Small intestine (tissue), 7 donors: ENCODE measurements at regions not wholly inside any gene's neighbourhood (a gene's known extent, or its start where the extent isn't known, plus 50 kb on each side); places are given as distances from the start of the nearest gene placed in this dataset.

Experiments
- DNase-seq, 2 donors: peaks; one replicate each; pipeline versions ENCODE4 v3.0.0 to v3.0.0-alpha.2; 2013
- FAIRE-seq: peaks from 2 replicates; lab custom pipeline; 2012; peaks lifted over from hg19 to GRCh38; lab: Jason Lieb, UNC
- H3K27ac ChIP-seq, 3 donors: one replicate each; pipeline ENCODE4 v1.5.1; 2013; ENCODE audit warnings: low read length in 2 of 3, mild to moderate bottlenecking in 2 of 3, control low read depth in 1 of 3, inconsistent platforms in 1 of 3, low read depth in 1 of 3, moderate library complexity in 1 of 3
- H3K27me3 ChIP-seq, 3 donors: one replicate each; pipeline ENCODE4 v1.6.1; 2013; ENCODE audit warnings: low read length in 3 of 3, inconsistent platforms in 1 of 3; ENCODE audit not compliant: control insufficient read depth in 3 of 3, insufficient read depth in 3 of 3
- H3K36me3 ChIP-seq, 3 donors: one replicate each; pipeline ENCODE4 v1.6.1; 2013; ENCODE audit warnings: low read length in 3 of 3, inconsistent platforms in 1 of 3, low read depth in 1 of 3, mild to moderate bottlenecking in 1 of 3, moderate library complexity in 1 of 3; ENCODE audit not compliant: control insufficient read depth in 3 of 3, insufficient read depth in 2 of 3
- H3K4me1 ChIP-seq, 3 donors: one replicate each; pipeline ENCODE4 v1.6.1; 2013; ENCODE audit warnings: low read length in 2 of 3, inconsistent platforms in 1 of 3, low read depth in 1 of 3, mild to moderate bottlenecking in 1 of 3, moderate library complexity in 1 of 3; ENCODE audit not compliant: control insufficient read depth in 3 of 3, insufficient read depth in 2 of 3
- H3K4me3 ChIP-seq, 3 donors: one replicate each; pipeline ENCODE4 v1.5.1; 2013; ENCODE audit warnings: low read length in 3 of 3, control low read depth in 1 of 3, inconsistent platforms in 1 of 3, low read depth in 1 of 3, mild to moderate bottlenecking in 1 of 3, moderate library complexity in 1 of 3
- H3K9me3 ChIP-seq, 2 donors: one replicate each; pipeline ENCODE4 v1.6.1; 2013; ENCODE audit warnings: low read depth in 1 of 2, low read length in 1 of 2; ENCODE audit not compliant: control insufficient read depth in 2 of 2, insufficient read depth in 1 of 2
- WGBS, 3 donors: extraction: QIAGEN DNeasy Blood & Tissue Kit; methylation state at CpG; one replicate each; pipeline ENCODE4 v1.1.7; 2013; 5-methylcytosine and 5-hydroxymethylcytosine counted together
- donor health status: healthy with polysubstance abuse.
- donor health status: control.
- donor health status: control.
- donor health status: Bipolar disorder and iron deficiency.
- donor health status: healthy.

DNA sequence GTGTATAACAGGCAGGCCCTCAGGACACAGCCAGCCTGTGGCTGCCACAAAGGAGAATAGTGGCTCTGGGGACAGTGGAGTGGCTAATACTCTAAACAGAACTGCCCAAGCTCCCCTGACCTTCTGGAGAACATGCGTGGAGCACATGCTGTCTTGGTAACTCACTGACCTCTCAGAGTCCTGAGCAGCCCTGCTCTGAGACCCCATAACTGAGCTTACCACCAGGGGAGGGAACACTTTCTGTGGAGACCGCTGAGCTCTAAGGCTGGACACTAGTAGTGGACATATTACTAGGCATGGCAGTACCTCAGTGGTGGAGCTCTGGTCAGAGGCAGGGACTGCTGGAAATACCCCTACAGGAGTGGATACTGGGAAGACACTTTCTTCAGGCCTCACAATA lies 60.2 kb upstream of the SPTLC1 start:
- DNase-seq (no peak), FAIRE-seq (no peak)
- Histone ChIP-seq H3K4me3 (no peak overlapping the region), H3K9me3 (peaks cover 0 to 6% of the 10 kb centered on the region in 2 donors), H3K27ac (no peak overlapping the region), H3K27me3 (no peaks in the 10 kb centered on the region), H3K4me1 (no peaks in the 10 kb centered on the region), H3K36me3 (no peaks in the 10 kb centered on the region)
- 87 to 95% (median 93%) methylated on average over 2 of the region's 2 CpGs for WGBS, 3 donors

DNA sequence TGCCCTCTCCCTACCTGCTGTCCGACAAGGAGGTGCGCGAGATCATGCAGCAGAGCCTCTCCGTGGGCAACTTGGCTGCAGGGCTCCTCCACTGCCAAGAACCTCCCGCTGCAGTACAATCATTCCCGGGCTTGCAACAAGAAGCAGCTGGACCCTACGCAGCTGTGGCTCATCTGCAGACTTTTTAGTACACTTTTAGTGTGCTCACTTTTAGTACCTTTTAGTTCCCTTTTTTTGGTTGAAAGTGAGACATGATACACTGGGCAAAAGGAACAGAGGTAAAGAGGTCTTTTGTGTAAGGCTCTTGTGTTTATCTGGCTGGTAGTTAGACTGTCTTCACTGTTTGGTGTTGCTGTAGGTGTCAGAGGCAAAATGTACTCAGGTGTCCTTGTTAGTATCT lies 58.1 kb upstream of the SPTLC1 start:
- no peak overlapping the region for H3K4me3 ChIP-seq
- H3K36me3 ChIP-seq = no peaks in the 10 kb centered on the region
- DNase-seq (no peak), FAIRE-seq (no peak)
- no peaks in the 10 kb centered on the region for H3K27me3 ChIP-seq
- peaks cover 0 to 6% of the 10 kb centered on the region in 2 donors for H3K9me3 ChIP-seq
- no peak overlapping the region for H3K27ac ChIP-seq
- no peaks in the 10 kb centered on the region for H3K4me1 ChIP-seq
- WGBS, 3 donors = 91 to 95% (median 91%) methylated on average over 7 of the region's 7 CpGs

DNA sequence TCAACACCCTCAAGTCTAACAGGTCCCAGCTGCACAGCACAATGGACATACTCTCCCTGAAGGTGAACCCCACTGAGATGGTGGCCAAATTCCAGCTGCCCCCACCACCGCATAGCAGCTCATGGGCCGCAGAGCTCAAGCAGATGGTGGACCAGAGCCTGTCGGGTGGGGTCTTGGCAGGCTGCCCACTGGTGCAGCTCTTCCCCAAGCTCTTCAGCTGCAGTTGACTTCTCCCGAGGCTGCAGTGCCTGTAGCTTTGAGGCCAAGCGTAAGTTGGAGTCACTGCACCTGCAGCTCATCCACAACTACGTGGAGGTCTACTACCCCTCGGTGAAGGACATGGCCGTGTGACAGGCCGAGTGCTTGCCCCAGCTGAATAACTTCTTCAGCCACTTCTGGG lies 56.6 kb upstream of the SPTLC1 start:
- Histone ChIP-seq H3K36me3 (no peaks in the 10 kb centered on the region), H3K27ac (no peak overlapping the region), H3K4me1 (no peaks in the 10 kb centered on the region), H3K4me3 (no peak overlapping the region), H3K27me3 (no peaks in the 10 kb centered on the region), H3K9me3 (peaks cover 0 to 6% of the 10 kb centered on the region in 2 donors)
- no peak for DNase-seq
- 77 to 82% (median 79%) methylated on average over 9 of the region's 9 CpGs for whole genome bisulfite sequencing, 3 donors
- FAIRE-seq = no peak

DNA sequence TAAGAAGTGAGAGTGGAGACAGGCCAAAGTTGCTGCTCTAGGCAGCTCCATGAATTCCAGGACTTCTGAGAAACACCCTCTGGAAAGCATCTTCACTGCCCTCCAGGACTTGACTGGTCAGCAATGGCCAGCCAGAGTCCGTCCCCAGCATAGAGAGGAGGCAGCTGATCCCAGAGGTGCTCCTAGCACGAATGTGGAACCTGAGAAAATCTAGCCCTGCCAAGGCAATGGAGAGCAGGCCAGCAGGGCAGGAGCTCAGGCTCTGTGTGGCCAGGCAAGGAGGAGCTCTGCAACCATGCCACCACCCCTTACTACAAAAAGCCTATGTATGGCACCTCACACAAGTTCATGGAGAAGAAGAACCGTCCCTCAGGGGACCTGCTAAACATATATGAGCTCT lies 56.1 kb upstream of the SPTLC1 start:
- 82 to 89% (median 87%) methylated on average over 3 of the region's 3 CpGs for WGBS, 3 donors

DNA sequence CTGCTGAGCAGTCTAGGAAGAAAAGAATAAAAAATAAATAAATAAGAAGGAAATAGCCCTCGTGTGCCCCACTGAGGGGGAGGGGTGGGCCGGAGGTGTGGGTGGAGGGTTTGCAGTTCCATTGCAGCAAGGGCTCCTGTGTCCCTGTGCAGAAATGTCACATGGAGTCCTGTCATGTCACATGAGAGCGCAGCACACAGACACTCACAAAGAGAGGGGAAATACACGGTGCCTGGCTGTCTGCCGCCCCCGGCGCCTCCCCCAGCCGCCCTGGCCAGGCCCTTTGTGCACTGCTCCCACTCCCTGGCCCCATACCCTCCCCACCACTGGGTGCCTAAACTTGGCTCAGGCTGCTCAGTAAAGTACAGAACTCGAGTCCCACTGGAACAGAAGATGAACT lies 55.6 kb upstream of the SPTLC1 start:
- Histone ChIP-seq H3K9me3 (peaks cover 0 to 6% of the 10 kb centered on the region in 2 donors), H3K36me3 (no peaks in the 10 kb centered on the region), H3K4me3 (no peak overlapping the region), H3K27me3 (no peaks in the 10 kb centered on the region), H3K4me1 (no peaks in the 10 kb centered on the region), H3K27ac (no peak overlapping the region)
- no peak for DNase-seq
- 50 to 64% (median 55%) methylated on average over 9 of the region's 9 CpGs for WGBS, 3 donors
- no peak for FAIRE-seq

More for the DNA sequence above, 56.1 kb upstream of the SPTLC1 start:
- Histone ChIP-seq H3K4me1 (no peaks in the 10 kb centered on the region), H3K27me3 (no peaks in the 10 kb centered on the region), H3K27ac (no peak overlapping the region), H3K4me3 (no peak overlapping the region), H3K36me3 (no peaks in the 10 kb centered on the region), H3K9me3 (peaks cover 0 to 6% of the 10 kb centered on the region in 2 donors)
- no peak for FAIRE-seq
- no peak for DNase-seq

DNA sequence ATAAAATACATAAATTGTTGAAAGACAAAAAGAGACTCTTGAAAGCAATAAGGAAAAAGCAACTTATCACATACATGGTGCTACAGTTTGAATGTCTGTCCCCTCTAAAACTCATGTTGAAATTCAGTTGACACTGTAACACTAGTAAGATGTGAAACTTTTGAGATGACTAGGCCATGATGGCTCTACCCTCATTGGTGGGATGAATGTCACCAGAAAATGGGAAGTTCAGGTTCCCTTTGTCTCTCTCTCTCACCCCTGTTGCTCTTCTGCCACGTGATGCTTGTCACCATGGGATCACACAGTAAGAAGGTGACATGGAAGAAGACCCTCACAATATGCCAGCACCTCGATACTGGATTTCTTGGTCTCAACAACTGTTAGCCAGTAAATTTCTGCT lies 50.3 kb upstream of the SPTLC1 start:
- H3K27me3 ChIP-seq = peaks cover 0 to 5% (median 0%) of the 10 kb centered on the region in 3 donors
- FAIRE-seq (no peak), DNase-seq (no peak)
- H3K4me1 ChIP-seq = no peaks in the 10 kb centered on the region
- peaks cover 0 to 15% of the 10 kb centered on the region in 2 donors for H3K9me3 ChIP-seq
- no peak overlapping the region for H3K4me3 ChIP-seq
- H3K27ac ChIP-seq = no peak overlapping the region
- no peaks in the 10 kb centered on the region for H3K36me3 ChIP-seq
- WGBS, 3 donors = 52 to 60% (median 53%) methylated on average over 2 of the region's 2 CpGs
